Ovary (tissue), 3 donors: ENCODE measurements at regions not wholly inside any gene's neighbourhood (a gene's known extent, or its start where the extent isn't known, plus 50 kb on each side); places are given as distances from the start of the nearest gene placed in this dataset.

Experiments used
- POLR2A ChIP-seq: fragments of 450-650 bp; IDR thresholded peaks from one replicate; pipeline ENCODE4 v1.6.1; 2017; ENCODE audit warnings: antibody characterized with exemption, mild to moderate bottlenecking, moderate library complexity
- TF ChIP-seq, protein P1 (sequence below), 3 donors: fragments of 450-650 bp in 2 of 3; fragments of 200-600 bp in 1 of 3; IDR thresholded peaks; one replicate each; pipeline versions ENCODE4 v1.5.1 to v1.8.0; 2016 to 2022; ENCODE audit warnings: antibody characterized with exemption in 3 of 3, mild to moderate bottlenecking in 1 of 3
- donor health status: DM: no; HTN: no; CAD: no.

DNA sequence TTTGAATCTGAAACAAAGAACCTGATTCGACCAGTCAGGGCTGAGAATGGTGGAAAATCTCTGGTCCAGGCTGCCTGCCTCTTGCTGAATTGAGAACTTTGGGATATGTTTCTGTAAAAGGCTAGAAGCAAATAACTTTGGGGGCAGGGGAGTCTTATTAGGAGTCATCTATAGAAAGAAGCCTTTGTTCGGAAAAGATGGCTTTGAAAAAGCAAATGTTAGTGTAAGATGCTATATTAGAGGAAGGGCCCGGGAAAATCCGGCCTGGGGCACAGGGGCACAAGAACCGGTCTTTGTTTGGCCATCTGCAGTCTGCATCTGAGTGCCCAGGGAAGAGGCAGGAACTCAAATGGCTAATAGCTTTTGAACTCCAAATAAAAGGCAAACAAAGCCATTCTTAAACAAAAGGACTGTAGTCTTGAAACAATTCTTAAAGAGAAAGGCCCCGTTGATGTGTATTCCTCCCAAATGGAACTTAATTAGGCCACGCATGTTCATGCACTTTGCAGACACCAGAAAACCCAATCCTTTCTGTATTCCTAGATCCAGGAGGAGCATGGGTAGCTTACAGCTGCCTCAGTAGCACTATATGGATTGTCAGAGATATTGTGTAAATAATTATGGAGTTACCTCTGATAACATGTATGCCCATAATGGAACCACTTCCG lies 180.0 kb upstream of the ARL4C start:
- TF ChIP-seq, protein P1, sequence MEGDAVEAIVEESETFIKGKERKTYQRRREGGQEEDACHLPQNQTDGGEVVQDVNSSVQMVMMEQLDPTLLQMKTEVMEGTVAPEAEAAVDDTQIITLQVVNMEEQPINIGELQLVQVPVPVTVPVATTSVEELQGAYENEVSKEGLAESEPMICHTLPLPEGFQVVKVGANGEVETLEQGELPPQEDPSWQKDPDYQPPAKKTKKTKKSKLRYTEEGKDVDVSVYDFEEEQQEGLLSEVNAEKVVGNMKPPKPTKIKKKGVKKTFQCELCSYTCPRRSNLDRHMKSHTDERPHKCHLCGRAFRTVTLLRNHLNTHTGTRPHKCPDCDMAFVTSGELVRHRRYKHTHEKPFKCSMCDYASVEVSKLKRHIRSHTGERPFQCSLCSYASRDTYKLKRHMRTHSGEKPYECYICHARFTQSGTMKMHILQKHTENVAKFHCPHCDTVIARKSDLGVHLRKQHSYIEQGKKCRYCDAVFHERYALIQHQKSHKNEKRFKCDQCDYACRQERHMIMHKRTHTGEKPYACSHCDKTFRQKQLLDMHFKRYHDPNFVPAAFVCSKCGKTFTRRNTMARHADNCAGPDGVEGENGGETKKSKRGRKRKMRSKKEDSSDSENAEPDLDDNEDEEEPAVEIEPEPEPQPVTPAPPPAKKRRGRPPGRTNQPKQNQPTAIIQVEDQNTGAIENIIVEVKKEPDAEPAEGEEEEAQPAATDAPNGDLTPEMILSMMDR (IDR thresholded peaks at IDR 0.05), result no peak
- TF ChIP-seq POLR2A, result no peak
